ENCODE measurements at regions not wholly inside any gene's neighbourhood (a gene's known extent, or its start where the extent isn't known, plus 50 kb on each side); places are given as distances from the start of the nearest gene placed in this dataset.

DNA sequence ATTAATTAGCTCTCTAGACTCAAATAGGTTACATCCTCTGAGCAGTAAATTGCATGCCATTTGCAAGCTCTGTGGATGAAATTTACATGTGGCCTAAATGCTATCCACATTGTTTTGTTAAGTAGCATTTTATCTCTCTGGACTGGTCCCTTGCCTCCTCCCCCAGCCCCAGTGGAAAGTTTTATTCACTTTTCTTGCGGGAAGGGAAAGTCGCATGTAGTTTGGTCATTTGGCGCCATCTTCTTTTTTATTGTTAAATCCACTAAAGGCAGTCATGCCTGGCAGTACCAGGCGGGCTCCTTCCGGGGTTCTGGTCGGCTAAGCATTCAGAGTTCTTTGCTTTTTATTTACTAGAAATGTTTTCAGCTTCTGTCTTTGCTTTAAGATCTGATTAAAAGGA is 188.7 kb downstream of the TM9SF2 start:
- Histone ChIP-seq H3K4me2 (ENCODE audit: insufficient read depth in 1 of 2, low read depth in 2 of 2, low read length in 2 of 2) (peak overlapping the region; percentile 51 to 57), H3K36me3 (ENCODE audit: control insufficient read depth in 2 of 4, insufficient read depth in 4 of 4, low read length in 3 of 4) (no peaks in the 10 kb centered on the region), H4K91ac (replicated peaks; ENCODE audit: insufficient read length, low read length) (peak overlapping the region; percentile 91), H3K27ac (ENCODE audit: low read depth, low read length) (peak overlapping the region; percentile 1; the same call in 1 of the 2 replicates), H2BK20ac (ENCODE audit: low read length) (0 out of 2 replicates have a peak overlapping the region, but pooled peaks have one; percentile 54), H3K27me3 (replicated peaks in 1 of 4; ENCODE audit: control insufficient read depth in 3 of 4, extremely low read depth in 1 of 4, insufficient read depth in 3 of 4, low read length in 3 of 4) (no peaks in the 10 kb centered on the region), H2BK15ac (ENCODE audit: low read length) (no peak overlapping the region), H4K8ac (ENCODE audit: extremely low read depth, insufficient read depth, low read length) (no peak overlapping the region), H4K20me1 (replicated peaks in 1 of 2; ENCODE audit: control insufficient read depth in 1 of 2, insufficient read depth in 2 of 2, low read length in 2 of 2) (no peaks in the 10 kb centered on the region), H3K79me1 (ENCODE audit: low read depth, low read length) (no peaks in the 10 kb centered on the region), H3K4me1 (replicated peaks in 1 of 4; ENCODE audit: control insufficient read depth in 3 of 4, insufficient read depth in 4 of 4, low read length in 3 of 4) (peaks cover 22 to 59% (median 53%) of the 10 kb centered on the region in 4 experiments; a peak in 6 of 7 replicates), H3K4me3 (ENCODE audit: extremely low read depth in 1 of 4, insufficient read depth in 2 of 4, low read depth in 3 of 4, low read length in 4 of 4) (peak overlapping the region in 1 of 4 experiments; percentile 47; a peak in 3 of 8 replicates), H2BK120ac (replicated peaks; ENCODE audit: low read depth, low read length) (peak overlapping the region; percentile 95), H2BK5ac (ENCODE audit: low read depth, low read length) (peak overlapping the region; percentile 79; the same call in 1 of the 2 replicates), H3K23me2 (ENCODE audit: low read depth, low read length) (peaks cover 2% of the 10 kb centered on the region; the same call in 1 of the 2 replicates), H3K18ac (ENCODE audit: extremely low read depth, low read length) (peak overlapping the region; percentile 95), H3K23ac (ENCODE audit: insufficient read length) (no peak overlapping the region), H2AK5ac (ENCODE audit: low read depth, low read length) (no peak overlapping the region), H3K79me2 (ENCODE audit: control insufficient read depth in 1 of 2, insufficient read depth in 2 of 2, low read length in 2 of 2) (no peaks in the 10 kb centered on the region), H2AFZ (ENCODE audit: low read length) (no peak overlapping the region), H3K9me3 (ENCODE audit: insufficient read depth in 2 of 2, low read depth in 1 of 2, low read length in 1 of 2) (no peaks in the 10 kb centered on the region), H3K4ac (replicated peaks; ENCODE audit: insufficient read length, low read depth, low read length) (no peak overlapping the region), H3K14ac (ENCODE audit: insufficient read length) (no peak overlapping the region), H3K56ac (replicated peaks; ENCODE audit: insufficient read length, low read depth, low read length) (no peak overlapping the region), H2BK12ac (ENCODE audit: low read depth, low read length) (peak overlapping the region; percentile 62; the same call in 1 of the 2 replicates), H3K9ac (replicated peaks in 1 of 4; ENCODE audit: extremely low read depth in 1 of 4, low read depth in 3 of 4, low read length in 3 of 4) (no peak overlapping the region), H4K5ac (ENCODE audit: insufficient read length, low read depth, low read length) (peak overlapping the region; percentile 55)
- FAIRE-seq: peak; percentile 71
- ChIA-PET CTCF (ENCODE audit: partially characterized antibody) (interaction anchor here (0.6 to 2.6 kb wide), 6 partner anchors 33 to 406 kb away, joined by 3 to 10 read pairs (median 3); partner anchors contain the start of gene CLYBL), POLR2A (ENCODE audit: partially characterized antibody) (interaction anchor here (0.8 to 8.5 kb wide), 8 partner anchors 12 to 277 kb away, joined by 3 to 229 read pairs (median 24); no protein-coding TSS in a partner anchor)
- 0 out of 2 replicates have a peak, but pooled peaks have one; percentile 59 for TF ChIP-seq SP1 (IDR thresholded peaks at IDR 0.05; ENCODE audit: low read depth, low read length)
- TF ChIP-seq BCL11A (IDR thresholded peaks at IDR 0.05; ENCODE audit: low read depth in 2 of 2, low read length in 2 of 2): no peak
- TF ChIP-seq YY1 (IDR thresholded peaks at IDR 0.05; ENCODE audit: low read depth, low read length): 0 out of 2 replicates have a peak, but pooled peaks have one; percentile 76
- no peak for TF ChIP-seq CBX5 (IDR thresholded peaks at IDR 0.05; ENCODE audit: low read depth, low read length)
- 0 out of 2 replicates have a peak, but pooled peaks have one; percentile 31 for TF ChIP-seq TAF1 (IDR thresholded peaks at IDR 0.05; ENCODE audit: low read depth, low read length)
- WGBS, 2 experiments (ENCODE audit: extremely low coverage in 1 of 2, insufficient coverage in 1 of 2, insufficient read length in 1 of 2, insufficient replicate concordance in 2 of 2, low coverage in 1 of 2, low lambda C conversion rate in 2 of 2, missing lambda C conversion rate in 1 of 2): 4% methylated on average over 6 of the region's 6 CpGs; no CpG with 5 or more reads in 1 of the 2 experiments
- no peak for DNase-seq (ENCODE audit: low read depth in 1 of 2, low spot score in 2 of 2)

All from H1 (cell line).